ENCODE measurements at regions not wholly inside any gene's neighbourhood (a gene's known extent, or its start where the extent isn't known, plus 50 kb on each side); places are given as distances from the start of the nearest gene placed in this dataset.

GRCh38 chr13:22002893-22003292 lies 332.0 kb downstream of the FGF9 start:
- TF ChIP-seq FOXP2 (optimal IDR thresholded peaks at IDR 0.05; ENCODE audit: borderline replicate concordance, extremely low read depth, extremely low read length, insufficient read depth), result no peak
- no peak for TF ChIP-seq REST (IDR thresholded peaks at IDR 0.05; ENCODE audit: insufficient read depth in 1 of 2, low read depth in 2 of 2, low read length in 2 of 2)
- no peak for TF ChIP-seq POLR2AphosphoS5 (IDR thresholded peaks at IDR 0.05; ENCODE audit: low read depth, low read length)
- TF ChIP-seq SIN3A (IDR thresholded peaks at IDR 0.05; ENCODE audit: borderline replicate concordance, insufficient read depth, low read length), result no peak
- TF ChIP-seq TAF1 (IDR thresholded peaks at IDR 0.05; ENCODE audit: borderline replicate concordance, insufficient read depth, low read length), result no peak
